ENCODE measurements at regions not wholly inside any gene's neighbourhood (a gene's known extent, or its start where the extent isn't known, plus 50 kb on each side); places are given as distances from the start of the nearest gene placed in this dataset.

DNA sequence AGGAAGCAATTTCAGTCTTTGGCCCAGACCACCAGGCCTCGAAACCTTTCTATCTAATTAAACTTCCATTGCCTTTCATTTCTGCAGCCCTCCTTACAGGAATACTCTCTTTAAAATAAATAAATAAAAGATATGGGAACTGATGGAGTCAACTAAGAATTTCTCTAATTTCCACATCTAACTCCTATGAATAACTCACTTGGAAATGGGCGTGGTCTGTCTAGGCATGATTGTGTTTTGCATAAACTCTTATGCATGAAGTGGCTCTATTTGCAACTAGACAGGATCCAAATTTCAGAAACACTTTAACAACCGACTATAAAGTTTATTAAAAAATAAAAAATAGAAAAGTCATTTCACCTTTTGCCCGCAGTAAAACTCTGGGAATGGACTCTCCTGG, 199.5 kb downstream of the ADSS2 start:
- TF ChIP-seq POLR2AphosphoS5 (IDR thresholded peaks at IDR 0.05) (no peak), POLR2A (IDR thresholded peaks at IDR 0.05) (no peak)
- TF ChIP-seq, protein P1, sequence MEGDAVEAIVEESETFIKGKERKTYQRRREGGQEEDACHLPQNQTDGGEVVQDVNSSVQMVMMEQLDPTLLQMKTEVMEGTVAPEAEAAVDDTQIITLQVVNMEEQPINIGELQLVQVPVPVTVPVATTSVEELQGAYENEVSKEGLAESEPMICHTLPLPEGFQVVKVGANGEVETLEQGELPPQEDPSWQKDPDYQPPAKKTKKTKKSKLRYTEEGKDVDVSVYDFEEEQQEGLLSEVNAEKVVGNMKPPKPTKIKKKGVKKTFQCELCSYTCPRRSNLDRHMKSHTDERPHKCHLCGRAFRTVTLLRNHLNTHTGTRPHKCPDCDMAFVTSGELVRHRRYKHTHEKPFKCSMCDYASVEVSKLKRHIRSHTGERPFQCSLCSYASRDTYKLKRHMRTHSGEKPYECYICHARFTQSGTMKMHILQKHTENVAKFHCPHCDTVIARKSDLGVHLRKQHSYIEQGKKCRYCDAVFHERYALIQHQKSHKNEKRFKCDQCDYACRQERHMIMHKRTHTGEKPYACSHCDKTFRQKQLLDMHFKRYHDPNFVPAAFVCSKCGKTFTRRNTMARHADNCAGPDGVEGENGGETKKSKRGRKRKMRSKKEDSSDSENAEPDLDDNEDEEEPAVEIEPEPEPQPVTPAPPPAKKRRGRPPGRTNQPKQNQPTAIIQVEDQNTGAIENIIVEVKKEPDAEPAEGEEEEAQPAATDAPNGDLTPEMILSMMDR (IDR thresholded peaks at IDR 0.05): no peak

Data from prostate gland (tissue), 2 donors.